Natural killer cell (primary cell): ENCODE measurements at regions not wholly inside any gene's neighbourhood (a gene's known extent, or its start where the extent isn't known, plus 50 kb on each side); places are given as distances from the start of the nearest gene placed in this dataset.
"Not testable (repeated sequence)": the region's sequence is repeated elsewhere in the genome, so short reads cannot be mapped to it uniquely, and the experiment has no call there.

Experiments used
- ATAC-seq, 3 donors: fragments of 150-1000 bp in 2 of 3; fragments of 200-7000 bp in 1 of 3; cut with Tn5 transposase; 1 replicate in 1 of 3; 2 replicates in 2 of 3; pipeline ENCODE4 v1.10.0; 2021; ENCODE audit warnings: mild to moderate bottlenecking in 2 of 3, moderate library complexity in 2 of 3
- DNase-seq, 2 donors: peaks; one replicate each; pipeline versions ENCODE4 v3.0.0 to v3.0.0-alpha.2; 2013 to 2021; ENCODE audit warnings: mixed read lengths in 1 of 2
- H3K27ac ChIP-seq: one replicate; pipeline ENCODE4 v1.5.1; 2013; ENCODE audit warnings: mild to moderate bottlenecking, low read length
- H3K27me3 ChIP-seq: one replicate; pipeline ENCODE4 v1.6.1; 2013; ENCODE audit warnings: low read length; ENCODE audit not compliant: control insufficient read depth, insufficient read depth
- H3K36me3 ChIP-seq: one replicate; pipeline ENCODE4 v1.6.1; 2013; ENCODE audit warnings: low read length; ENCODE audit not compliant: control insufficient read depth, insufficient read depth
- H3K4me1 ChIP-seq: one replicate; pipeline ENCODE4 v1.6.1; 2013; ENCODE audit warnings: low read length; ENCODE audit not compliant: control insufficient read depth, insufficient read depth
- H3K4me3 ChIP-seq: one replicate; pipeline ENCODE4 v1.5.1; 2013; ENCODE audit warnings: low read length
- H3K9me3 ChIP-seq: one replicate; pipeline ENCODE4 v1.6.1; 2013; ENCODE audit warnings: low read length; ENCODE audit not compliant: control insufficient read depth, insufficient read depth
- H3K27ac Mint-ChIP-seq, 2 donors: one replicate each; pipeline ENCODE4 v1.8.0; 2022; ENCODE audit warnings: mild to moderate bottlenecking in 2 of 2, mixed read lengths in 2 of 2, moderate library complexity in 1 of 2
- H3K27me3 Mint-ChIP-seq, 2 donors: one replicate each; pipeline ENCODE4 v1.8.0; 2022; ENCODE audit warnings: low read depth in 2 of 2, mixed read lengths in 2 of 2
- H3K36me3 Mint-ChIP-seq: one replicate; pipeline ENCODE4 v1.8.0; 2022; ENCODE audit warnings: mixed read lengths
- H3K4me1 Mint-ChIP-seq, 2 donors: one replicate each; pipeline ENCODE4 v1.8.0; 2022; ENCODE audit warnings: mixed read lengths in 2 of 2
- H3K4me3 Mint-ChIP-seq: one replicate; pipeline ENCODE4 v1.8.0; 2022; ENCODE audit warnings: mild to moderate bottlenecking, moderate library complexity, mixed read lengths
- H3K9me3 Mint-ChIP-seq, 2 donors: one replicate each; pipeline ENCODE4 v1.8.0; 2022; ENCODE audit warnings: mixed read lengths in 2 of 2
- CTCF ChIP-seq: fragments of 200-600 bp; IDR thresholded peaks from one replicate; pipeline ENCODE4 v1.8.0; 2022; ENCODE audit warnings: antibody characterized with exemption
- WGBS: methylation state at CpG from one replicate; pipeline ENCODE4 v1.1.7; 2013; ENCODE audit warnings: missing lambda C conversion rate; ENCODE audit not compliant: insufficient coverage; 5-methylcytosine and 5-hydroxymethylcytosine counted together
- intact Hi-C: fragments of 100-400 bp; cut with micrococcal nuclease; formaldehyde crosslinking; loops from one replicate; pipeline ENCODE4 v1.14.2; 2022

- TF ChIP-seq CTCF: no peak
- Mint-ChIP-seq H3K9me3 (no peaks in the 10 kb centered on the region), H3K4me3 (no peak overlapping the region), H3K27ac (no peak overlapping the region), H3K4me1 (no peaks in the 10 kb centered on the region), H3K27me3 (peaks cover 10 to 15% of the 10 kb centered on the region in 2 donors), H3K36me3 (no peaks in the 10 kb centered on the region)
- H3K4me3 ChIP-seq: no peak overlapping the region
- H3K36me3 ChIP-seq: no peaks in the 10 kb centered on the region
- DNase-seq (no peak), ATAC-seq (no peak)
- H3K27ac ChIP-seq: no peak overlapping the region
- 92% methylated on average over 9 of the region's 9 CpGs for WGBS
- no peaks in the 10 kb centered on the region for H3K9me3 ChIP-seq
- intact Hi-C loops: no loop called here
- peaks cover 2% of the 10 kb centered on the region for H3K27me3 ChIP-seq
- H3K4me1 ChIP-seq: no peaks in the 10 kb centered on the region
These were observed 368.2 kb upstream of the NPVF start for GRCh38 chr7:25596443-25596842.

GRCh38 chr7:25597946-25598345 is 369.7 kb upstream of the NPVF start:
- 50% methylated on average over 5 of the region's 5 CpGs for WGBS
- TF ChIP-seq CTCF: no peak
- intact Hi-C loops: no loop called here
- H3K4me1 Mint-ChIP-seq: no peaks in the 10 kb centered on the region
- ATAC-seq (no peak), DNase-seq (no peak)
- no peak overlapping the region for H3K27ac Mint-ChIP-seq
- no peaks in the 10 kb centered on the region for H3K36me3 ChIP-seq
- H3K36me3 Mint-ChIP-seq: no peaks in the 10 kb centered on the region
- no peaks in the 10 kb centered on the region for H3K9me3 ChIP-seq
- H3K4me3 Mint-ChIP-seq: no peak overlapping the region
- H3K4me1 ChIP-seq: no peaks in the 10 kb centered on the region
- H3K9me3 Mint-ChIP-seq: no peaks in the 10 kb centered on the region
- peaks cover 2% of the 10 kb centered on the region for H3K27me3 ChIP-seq
- peaks cover 13 to 15% of the 10 kb centered on the region in 2 donors for H3K27me3 Mint-ChIP-seq
- H3K4me3 ChIP-seq: no peak overlapping the region
- no peak overlapping the region for H3K27ac ChIP-seq

GRCh38 chr7:25598765-25599164 is 370.5 kb upstream of the NPVF start:
- H3K36me3 Mint-ChIP-seq: no peaks in the 10 kb centered on the region
- Histone ChIP-seq H3K27me3 (peaks cover 2% of the 10 kb centered on the region), H3K36me3 (no peaks in the 10 kb centered on the region), H3K4me3 (no peak overlapping the region), H3K9me3 (no peaks in the 10 kb centered on the region), H3K4me1 (no peaks in the 10 kb centered on the region), H3K27ac (no peak overlapping the region)
- H3K27me3 Mint-ChIP-seq: peaks cover 11 to 18% of the 10 kb centered on the region in 2 donors
- no peak for ATAC-seq
- no peak for DNase-seq
- no peak overlapping the region for H3K27ac Mint-ChIP-seq
- 87% methylated on average over 5 of the region's 5 CpGs for WGBS
- no peak overlapping the region for H3K4me3 Mint-ChIP-seq
- no peaks in the 10 kb centered on the region for H3K9me3 Mint-ChIP-seq
- no peaks in the 10 kb centered on the region for H3K4me1 Mint-ChIP-seq
- TF ChIP-seq CTCF: no peak
- intact Hi-C loops: no loop called here

- Histone ChIP-seq H3K4me3 (no peak overlapping the region), H3K36me3 (no peaks in the 10 kb centered on the region), H3K9me3 (no peaks in the 10 kb centered on the region), H3K4me1 (no peaks in the 10 kb centered on the region), H3K27me3 (peaks cover 2% of the 10 kb centered on the region), H3K27ac (no peak overlapping the region)
- ATAC-seq (no peak), DNase-seq (no peak)
- H3K4me1 Mint-ChIP-seq: no peaks in the 10 kb centered on the region
- TF ChIP-seq CTCF: no peak
- no peak overlapping the region for H3K4me3 Mint-ChIP-seq
- H3K27ac Mint-ChIP-seq: no peak overlapping the region
- WGBS: 76% methylated on average over 3 of the region's 3 CpGs
- no peaks in the 10 kb centered on the region for H3K9me3 Mint-ChIP-seq
- H3K36me3 Mint-ChIP-seq: no peaks in the 10 kb centered on the region
- H3K27me3 Mint-ChIP-seq: peaks cover 9 to 17% of the 10 kb centered on the region in 2 donors
- intact Hi-C loops: no loop called here
These were observed 372.1 kb upstream of the NPVF start for GRCh38 chr7:25600262-25600920.

GRCh38 chr7:25602730-25603426 is 374.6 kb upstream of the NPVF start:
- H3K36me3 ChIP-seq, H3K27me3 ChIP-seq, H3K4me1 ChIP-seq, H3K9me3 ChIP-seq, H3K9me3 Mint-ChIP-seq, ATAC-seq, H3K4me3 Mint-ChIP-seq, intact Hi-C loops, H3K36me3 Mint-ChIP-seq, H3K4me3 ChIP-seq, H3K27ac ChIP-seq, H3K4me1 Mint-ChIP-seq, H3K27ac Mint-ChIP-seq, DNase-seq: not testable (repeated sequence)
- peaks cover 9 to 17% of the 10 kb centered on the region in 2 donors for H3K27me3 Mint-ChIP-seq
- 10% methylated on average over 18 of the region's 30 CpGs for WGBS
